Activated CD8-positive, alpha-beta T cell treated with anti-CD3 and anti-CD28 coated beads, Interleukin-2, amount 10 ng/mL, durations not matched to agents 7 days and 5 days (primary cell): ENCODE measurements at regions not wholly inside any gene's neighbourhood (a gene's known extent, or its start where the extent isn't known, plus 50 kb on each side); places are given as distances from the start of the nearest gene placed in this dataset.

Experiments used
- ATAC-seq: fragments of 150-1000 bp; cut with Tn5 transposase; one replicate; pipeline ENCODE4 v1.10.0; 2021; ENCODE audit warnings: moderate library complexity
- CTCF ChIA-PET: fragments of 350-600 bp; sonication (Branson Sonifier 250); formaldehyde crosslinking; loops from one replicate; lab custom pipeline; 2021; ENCODE audit warnings: antibody characterized with exemption; lab: Charles Lee
- POLR2A ChIA-PET: fragments of 350-600 bp; sonication (Branson Sonifier 250); formaldehyde crosslinking; loops from one replicate; lab custom pipeline; 2021; ENCODE audit warnings: antibody characterized with exemption; lab: Charles Lee
- DNase-seq: peaks from one replicate; pipeline ENCODE4 v3.0.0-alpha.2; 2020
- H3K27ac Mint-ChIP-seq: one replicate; pipeline ENCODE4 v1.8.0; 2021; ENCODE audit warnings: mild to moderate bottlenecking, mixed read lengths
- H3K27me3 Mint-ChIP-seq: one replicate; pipeline ENCODE4 v1.8.0; 2021; ENCODE audit warnings: low read depth, mixed read lengths
- H3K36me3 Mint-ChIP-seq: one replicate; pipeline ENCODE4 v1.8.0; 2021; ENCODE audit warnings: low read depth, mixed read lengths
- H3K4me1 Mint-ChIP-seq: one replicate; pipeline ENCODE4 v1.8.0; 2021; ENCODE audit warnings: low read depth, mixed read lengths
- H3K4me3 Mint-ChIP-seq: one replicate; pipeline ENCODE4 v1.8.0; 2021; ENCODE audit warnings: mild to moderate bottlenecking, mixed read lengths
- H3K9me3 Mint-ChIP-seq: one replicate; pipeline ENCODE4 v1.8.0; 2022; ENCODE audit warnings: mixed read lengths; ENCODE audit not compliant: insufficient read depth

- Mint-ChIP-seq H3K4me1 (no peaks in the 10 kb centered on the region), H3K36me3 (no peaks in the 10 kb centered on the region), H3K9me3 (no peaks in the 10 kb centered on the region), H3K27me3 (no peaks in the 10 kb centered on the region), H3K27ac (no peak overlapping the region), H3K4me3 (no peak overlapping the region)
- no peak for DNase-seq
- no peak for ATAC-seq
- POLR2A ChIA-PET: no interaction called here
- CTCF ChIA-PET: no interaction called here
Observed at GRCh38 chr10:10346390-10347150, 671.1 kb upstream of the CELF2 start.

GRCh38 chr10:10350050-10350449, 667.6 kb upstream of the CELF2 start:
- no peak overlapping the region for H3K27ac Mint-ChIP-seq
- H3K4me1 Mint-ChIP-seq: no peaks in the 10 kb centered on the region
- H3K27me3 Mint-ChIP-seq: no peaks in the 10 kb centered on the region
- ChIA-PET CTCF (no interaction called here), POLR2A (no interaction called here)
- DNase-seq (no peak), ATAC-seq (no peak)
- no peaks in the 10 kb centered on the region for H3K36me3 Mint-ChIP-seq
- no peaks in the 10 kb centered on the region for H3K9me3 Mint-ChIP-seq
- no peak overlapping the region for H3K4me3 Mint-ChIP-seq

GRCh38 chr10:10351451-10351850, 666.2 kb upstream of the CELF2 start:
- H3K4me1 Mint-ChIP-seq: no peaks in the 10 kb centered on the region
- H3K9me3 Mint-ChIP-seq: no peaks in the 10 kb centered on the region
- ATAC-seq (no peak), DNase-seq (no peak)
- POLR2A ChIA-PET: no interaction called here
- CTCF ChIA-PET: no interaction called here
- no peaks in the 10 kb centered on the region for H3K36me3 Mint-ChIP-seq
- no peaks in the 10 kb centered on the region for H3K27me3 Mint-ChIP-seq
- H3K27ac Mint-ChIP-seq: no peak overlapping the region
- H3K4me3 Mint-ChIP-seq: no peak overlapping the region

- no peaks in the 10 kb centered on the region for H3K4me1 Mint-ChIP-seq
- ChIA-PET CTCF (no interaction called here), POLR2A (no interaction called here)
Observed at GRCh38 chr10:10353326-10353868, 664.3 kb upstream of the CELF2 start.

GRCh38 chr10:10359263-10359662, 658.4 kb upstream of the CELF2 start:
- ATAC-seq (no peak), DNase-seq (no peak)
- H3K36me3 Mint-ChIP-seq: no peaks in the 10 kb centered on the region
- H3K4me3 Mint-ChIP-seq: no peak overlapping the region
- POLR2A ChIA-PET: no interaction called here
- H3K27me3 Mint-ChIP-seq: no peaks in the 10 kb centered on the region
- H3K27ac Mint-ChIP-seq: no peak overlapping the region
- no peaks in the 10 kb centered on the region for H3K9me3 Mint-ChIP-seq
- CTCF ChIA-PET: no interaction called here
- H3K4me1 Mint-ChIP-seq: no peaks in the 10 kb centered on the region

More at GRCh38 chr10:10353326-10353868, 664.3 kb upstream of the CELF2 start:
- Mint-ChIP-seq H3K27me3 (no peaks in the 10 kb centered on the region), H3K36me3 (no peaks in the 10 kb centered on the region), H3K9me3 (no peaks in the 10 kb centered on the region), H3K27ac (no peak overlapping the region), H3K4me3 (no peak overlapping the region)
- ATAC-seq (no peak), DNase-seq (no peak)

- CTCF ChIA-PET: no interaction called here
- POLR2A ChIA-PET: no interaction called here
- DNase-seq: no peak
- Mint-ChIP-seq H3K4me1 (no peaks in the 10 kb centered on the region), H3K4me3 (no peak overlapping the region), H3K27me3 (no peaks in the 10 kb centered on the region), H3K27ac (no peak overlapping the region), H3K9me3 (no peaks in the 10 kb centered on the region), H3K36me3 (no peaks in the 10 kb centered on the region)
- ATAC-seq: no peak
Observed at GRCh38 chr10:10361301-10361885, 656.3 kb upstream of the CELF2 start.

GRCh38 chr10:10362800-10363199, 654.9 kb upstream of the CELF2 start:
- ATAC-seq: no peak
- ChIA-PET POLR2A (no interaction called here), CTCF (no interaction called here)
- Mint-ChIP-seq H3K9me3 (no peaks in the 10 kb centered on the region), H3K27me3 (no peaks in the 10 kb centered on the region), H3K27ac (no peak overlapping the region), H3K4me1 (no peaks in the 10 kb centered on the region), H3K36me3 (no peaks in the 10 kb centered on the region), H3K4me3 (no peak overlapping the region)
- no peak for DNase-seq

- no peak overlapping the region for H3K27ac Mint-ChIP-seq
- POLR2A ChIA-PET: no interaction called here
- no peak for DNase-seq
- no peak overlapping the region for H3K4me3 Mint-ChIP-seq
- CTCF ChIA-PET: no interaction called here
- no peaks in the 10 kb centered on the region for H3K9me3 Mint-ChIP-seq
- H3K36me3 Mint-ChIP-seq: no peaks in the 10 kb centered on the region
- ATAC-seq: no peak
- no peaks in the 10 kb centered on the region for H3K27me3 Mint-ChIP-seq
- no peaks in the 10 kb centered on the region for H3K4me1 Mint-ChIP-seq
Observed at GRCh38 chr10:10363217-10363616, 654.5 kb upstream of the CELF2 start.

GRCh38 chr10:10364902-10365301, 652.8 kb upstream of the CELF2 start:
- no peaks in the 10 kb centered on the region for H3K4me1 Mint-ChIP-seq
- ChIA-PET CTCF (no interaction called here), POLR2A (no interaction called here)
- ATAC-seq: no peak
- H3K4me3 Mint-ChIP-seq: no peak overlapping the region
- no peaks in the 10 kb centered on the region for H3K27me3 Mint-ChIP-seq
- H3K9me3 Mint-ChIP-seq: no peaks in the 10 kb centered on the region
- no peak overlapping the region for H3K27ac Mint-ChIP-seq
- no peak for DNase-seq
- H3K36me3 Mint-ChIP-seq: no peaks in the 10 kb centered on the region

GRCh38 chr10:10365676-10366075, 652.0 kb upstream of the CELF2 start:
- no peak overlapping the region for H3K27ac Mint-ChIP-seq
- no peaks in the 10 kb centered on the region for H3K4me1 Mint-ChIP-seq
- no peaks in the 10 kb centered on the region for H3K9me3 Mint-ChIP-seq
- ATAC-seq: no peak
- H3K4me3 Mint-ChIP-seq: no peak overlapping the region
- ChIA-PET POLR2A (no interaction called here), CTCF (no interaction called here)
- no peaks in the 10 kb centered on the region for H3K36me3 Mint-ChIP-seq
- no peaks in the 10 kb centered on the region for H3K27me3 Mint-ChIP-seq
- no peak for DNase-seq

- no peaks in the 10 kb centered on the region for H3K27me3 Mint-ChIP-seq
- CTCF ChIA-PET: no interaction called here
- POLR2A ChIA-PET: no interaction called here
- no peak for DNase-seq
- H3K9me3 Mint-ChIP-seq: no peaks in the 10 kb centered on the region
- no peak for ATAC-seq
- no peaks in the 10 kb centered on the region for H3K4me1 Mint-ChIP-seq
- H3K27ac Mint-ChIP-seq: no peak overlapping the region
- H3K4me3 Mint-ChIP-seq: no peak overlapping the region
- no peaks in the 10 kb centered on the region for H3K36me3 Mint-ChIP-seq
Observed at GRCh38 chr10:10366836-10367235, 650.8 kb upstream of the CELF2 start.

GRCh38 chr10:10367264-10367663, 650.4 kb upstream of the CELF2 start:
- Mint-ChIP-seq H3K27me3 (no peaks in the 10 kb centered on the region), H3K4me1 (no peaks in the 10 kb centered on the region), H3K9me3 (no peaks in the 10 kb centered on the region), H3K27ac (no peak overlapping the region), H3K36me3 (no peaks in the 10 kb centered on the region), H3K4me3 (no peak overlapping the region)
- CTCF ChIA-PET: no interaction called here
- ATAC-seq (no peak), DNase-seq (no peak)
- POLR2A ChIA-PET: no interaction called here
